Fibroblast of skin of back (primary cell): ENCODE measurements at regions not wholly inside any gene's neighbourhood (a gene's known extent, or its start where the extent isn't known, plus 50 kb on each side); places are given as distances from the start of the nearest gene placed in this dataset.
"Not testable (repeated sequence)": the region's sequence is repeated elsewhere in the genome, so short reads cannot be mapped to it uniquely, and the experiment has no call there.

Experiments used
- DNase-seq: peaks from one replicate; pipeline ENCODE4 v3.0.0-alpha.2; 2013

DNA sequence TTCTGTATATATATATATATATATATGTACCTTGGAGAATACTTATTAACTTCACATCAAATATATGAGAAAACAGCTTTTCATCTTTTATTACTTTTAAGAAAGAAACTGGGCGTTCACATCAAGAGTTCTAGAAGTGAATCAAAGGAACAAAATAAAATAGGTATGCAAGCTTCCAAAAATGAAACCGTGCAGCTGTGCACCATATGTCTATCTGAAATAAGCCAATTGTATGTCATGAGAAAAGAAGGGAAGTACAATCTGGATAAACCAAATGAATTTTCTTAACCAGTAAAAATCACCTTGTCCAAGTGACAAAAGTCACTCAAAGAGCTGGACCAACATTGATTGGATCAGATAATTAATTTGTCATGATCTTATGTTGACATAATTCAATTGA is 405.4 kb upstream of the TECRL start:
- DNase-seq = no peak

GRCh38 chr4:64807821-64808220 is 398.6 kb upstream of the TECRL start:
- DNase-seq = no peak

DNA sequence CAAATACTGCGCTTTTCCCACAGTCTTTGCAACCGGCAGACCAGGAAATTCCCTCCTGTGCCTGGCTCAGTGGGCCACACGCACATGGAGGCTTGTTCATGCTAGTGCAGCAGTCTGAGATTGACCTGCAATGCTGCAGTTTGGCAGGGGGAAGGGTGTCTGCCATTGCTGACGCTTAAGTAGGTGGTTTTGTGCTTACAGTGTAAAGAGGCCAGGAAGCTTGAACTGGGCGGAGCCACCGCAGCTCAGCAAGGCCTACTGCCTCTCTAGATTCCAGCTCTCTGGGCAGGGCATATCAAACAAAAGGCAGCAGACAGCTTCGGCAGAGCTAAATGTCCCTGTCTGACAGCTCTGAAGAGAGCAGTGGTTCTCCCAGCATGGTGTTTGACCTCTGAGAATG is 390.5 kb upstream of the TECRL start:
- no peak for DNase-seq

GRCh38 chr4:64798828-64799227 is 389.6 kb upstream of the TECRL start:
- DNase-seq = not testable (repeated sequence)

DNA sequence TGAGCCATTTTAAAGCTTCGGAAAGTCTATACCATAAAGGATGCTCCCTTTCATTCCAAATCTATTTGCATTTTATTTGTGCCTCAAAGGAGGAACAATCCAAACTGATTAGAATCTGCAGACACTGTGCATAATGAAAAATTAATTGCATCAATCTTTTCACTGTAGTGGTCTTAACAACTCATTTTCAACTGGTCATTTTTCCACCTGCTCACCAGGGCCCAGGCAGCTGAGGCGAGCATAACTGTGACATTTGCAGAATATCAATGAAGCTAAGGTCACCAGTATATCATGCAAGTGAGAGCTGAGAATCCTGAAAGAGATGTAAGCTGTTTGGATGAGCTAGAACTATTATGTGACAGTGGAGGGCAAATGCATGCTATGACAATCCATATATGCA is 387.3 kb upstream of the TECRL start:
- DNase-seq = no peak

GRCh38 chr4:64784125-64784524 is 374.9 kb upstream of the TECRL start:
- DNase-seq = peak; percentile 82

GRCh38 chr4:64781737-64782326 is 372.6 kb upstream of the TECRL start:
- peak; percentile 46 for DNase-seq

DNA sequence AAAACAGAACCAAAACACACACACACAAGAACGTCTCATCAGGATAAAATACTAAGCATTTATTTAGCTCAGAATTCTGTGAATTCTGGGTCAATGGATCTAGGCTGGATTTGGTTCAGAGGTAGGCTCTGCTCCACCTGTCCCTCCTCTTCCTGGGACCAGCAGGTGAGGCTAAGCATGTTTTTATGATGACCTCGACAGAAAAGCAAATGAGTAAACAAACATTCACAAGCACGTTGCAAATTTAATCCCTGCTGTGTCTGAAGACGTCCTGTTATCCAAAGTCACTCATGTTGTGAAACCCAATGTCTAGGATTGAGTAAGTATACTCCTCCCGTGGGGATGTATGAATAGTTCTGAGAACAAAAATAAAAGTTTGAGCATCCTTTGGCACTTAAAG is 371.4 kb upstream of the TECRL start:
- DNase-seq = no peak

DNA sequence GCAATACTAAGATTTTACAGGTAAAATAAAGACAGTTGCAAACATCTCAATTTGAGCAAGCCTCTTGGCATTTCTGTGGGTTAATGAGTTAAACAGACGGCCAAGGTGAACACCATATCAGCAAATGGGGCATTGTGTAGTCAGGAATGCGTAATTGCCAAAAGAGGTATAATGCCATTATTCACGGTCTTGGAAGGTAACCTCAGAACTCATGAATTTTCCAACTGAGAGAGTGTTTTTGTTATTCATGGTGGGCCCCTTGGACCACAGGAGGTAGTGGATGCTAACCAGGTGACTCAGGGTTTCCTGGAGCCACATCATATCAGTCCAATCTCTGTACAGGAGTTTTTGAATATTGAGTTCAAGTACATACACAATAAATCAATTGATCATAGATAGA is 368.0 kb upstream of the TECRL start:
- DNase-seq = no peak

DNA sequence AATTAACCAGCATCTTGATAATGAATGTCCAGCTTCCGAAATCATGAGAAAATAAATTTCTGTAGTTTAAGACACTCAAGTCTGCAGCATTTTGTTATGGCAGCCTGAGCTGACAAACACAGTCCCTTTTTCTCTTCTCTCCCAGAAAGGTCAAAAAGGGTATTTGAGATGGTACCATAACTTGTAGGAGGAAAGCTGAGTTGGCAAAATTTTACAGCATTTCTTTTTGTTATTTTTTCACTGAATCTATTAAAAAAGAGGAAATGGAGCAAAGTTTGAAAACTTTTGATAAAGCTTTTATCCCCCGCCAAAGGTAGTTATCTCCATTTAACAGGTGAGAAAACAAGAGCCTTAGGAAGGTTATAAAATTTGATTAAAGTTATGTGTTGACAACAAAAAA is 367.6 kb upstream of the TECRL start:
- DNase-seq = no peak

GRCh38 chr4:64774626-64775025 is 365.4 kb upstream of the TECRL start:
- peak; percentile 13 for DNase-seq

GRCh38 chr4:64771149-64771548 is 361.9 kb upstream of the TECRL start:
- DNase-seq = no peak

- no peak for DNase-seq
Observed at GRCh38 chr4:64767547-64767946, 358.3 kb upstream of the TECRL start.

DNA sequence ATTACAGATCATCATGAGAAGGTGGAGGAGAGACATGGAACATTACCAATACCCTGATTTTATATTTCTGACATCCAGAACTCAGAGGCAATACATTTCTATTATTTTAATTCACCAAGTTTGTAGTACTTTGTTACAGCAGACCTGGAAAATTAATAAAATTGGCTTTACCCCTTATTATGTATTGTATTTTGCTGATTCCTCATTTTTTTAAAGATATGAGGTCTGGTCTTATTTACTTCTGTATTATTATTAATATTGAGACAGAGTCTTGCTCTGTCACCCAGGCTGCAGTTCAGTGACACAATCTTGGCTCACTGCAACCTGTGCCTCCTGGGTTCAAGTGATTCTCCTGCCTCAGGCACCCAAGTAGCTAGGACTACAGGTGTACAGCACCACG is 357.3 kb upstream of the TECRL start:
- DNase-seq = no peak

- DNase-seq = peak; percentile 73
Observed at GRCh38 chr4:64756016-64756415, 346.8 kb upstream of the TECRL start.

DNA sequence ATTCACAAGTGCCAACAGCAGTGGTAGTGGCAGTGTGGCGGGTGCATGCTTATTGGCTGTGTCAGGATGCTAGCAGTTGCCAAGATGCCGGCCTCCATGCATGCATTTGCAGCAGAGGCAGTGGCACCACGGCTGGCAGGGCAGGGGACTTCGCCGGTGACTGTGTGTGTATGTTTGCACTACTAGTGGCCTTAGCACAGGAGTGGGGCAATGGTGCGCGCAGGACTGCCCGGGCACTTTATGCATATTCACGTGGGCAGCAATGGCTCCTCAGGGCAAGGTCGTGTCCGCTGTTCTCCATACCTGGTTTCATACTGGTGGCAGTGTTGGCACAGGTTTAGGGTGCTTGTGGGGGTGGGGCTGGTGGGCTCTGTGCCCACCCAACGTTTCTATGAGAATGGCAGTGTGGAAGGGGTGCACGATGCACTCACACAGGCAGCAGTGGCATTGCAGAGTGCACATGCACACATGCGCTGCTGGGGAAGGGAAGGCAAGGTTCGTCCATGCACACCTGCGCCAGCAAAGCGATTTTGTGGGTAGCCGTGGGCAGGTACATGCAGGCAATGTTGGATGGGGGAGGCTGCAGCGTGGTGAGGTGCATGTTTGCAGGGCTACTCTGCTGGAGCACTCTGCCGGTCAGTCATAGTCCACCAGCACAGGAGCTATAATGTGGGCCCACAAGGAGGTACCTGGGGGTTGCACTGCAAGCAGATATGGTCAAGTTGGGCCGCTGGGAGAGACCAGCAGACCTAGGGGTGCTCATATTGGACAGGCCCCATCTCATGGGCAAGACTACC is 338.9 kb upstream of the TECRL start:
- DNase-seq = no peak

- DNase-seq = no peak
Observed at GRCh38 chr4:64738240-64738639, 329.0 kb upstream of the TECRL start.

GRCh38 chr4:64737854-64738138 is 328.5 kb upstream of the TECRL start:
- not testable (repeated sequence) for DNase-seq

- DNase-seq = no peak
Observed at GRCh38 chr4:64737026-64737853, 328.0 kb upstream of the TECRL start.

DNA sequence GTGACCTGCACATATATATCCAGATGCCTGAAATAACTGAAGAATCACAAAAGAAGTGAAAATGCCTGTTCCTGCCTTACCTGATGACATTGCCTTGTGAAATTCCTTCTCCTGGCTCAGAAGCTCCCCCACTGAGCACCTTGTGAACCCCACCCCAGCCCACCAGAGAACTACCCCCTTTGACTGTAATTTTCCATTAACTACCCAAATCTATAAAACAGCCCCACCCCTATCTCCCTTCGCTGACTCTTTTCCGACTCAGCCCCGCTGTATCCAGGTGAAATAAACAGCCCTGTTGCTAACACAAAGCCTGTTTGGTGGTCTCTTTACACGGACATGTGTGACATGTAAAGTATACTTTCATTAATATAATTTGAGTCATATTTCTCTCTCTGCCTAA is 320.3 kb upstream of the TECRL start:
- DNase-seq = no peak

GRCh38 chr4:64727960-64728359 is 318.7 kb upstream of the TECRL start:
- no peak for DNase-seq

- DNase-seq = not testable (repeated sequence)
Observed at GRCh38 chr4:64727391-64727790, 318.1 kb upstream of the TECRL start.

GRCh38 chr4:64724689-64725088 is 315.4 kb upstream of the TECRL start:
- DNase-seq = no peak

- DNase-seq = no peak
Observed at GRCh38 chr4:64721106-64721505, 311.9 kb upstream of the TECRL start.
